DND-41 (cell line): ENCODE measurements at regions not wholly inside any gene's neighbourhood (a gene's known extent, or its start where the extent isn't known, plus 50 kb on each side); places are given as distances from the start of the nearest gene placed in this dataset.

Source experiments
- ATAC-seq: fragments of 200-7000 bp; cut with Tn5 transposase; 3 replicates; pipeline ENCODE4 v1.9.1; 2021; ENCODE audit warnings: low read depth; ENCODE audit not compliant: insufficient read depth
- DNase-seq: peaks from one replicate; pipeline ENCODE4 v3.0.0-alpha.2; 2020
- H2AFZ ChIP-seq: 2 replicates; pipeline ENCODE4 v1.6.0; 2012; ENCODE audit warnings: low read depth, low read length
- H3K27ac ChIP-seq: 2 replicates; pipeline ENCODE4 v1.5.1; 2012; ENCODE audit warnings: low read length, inconsistent platforms
- H3K27me3 ChIP-seq: fragments of 200-600 bp; sonication (generic); 2 replicates; pipeline ENCODE4 v1.6.0; 2012; ENCODE audit warnings: low read length, mild to moderate bottlenecking, inconsistent platforms; ENCODE audit not compliant: insufficient read depth, poor library complexity
- H3K36me3 ChIP-seq: 2 replicates; pipeline ENCODE4 v1.5.1; 2012; ENCODE audit warnings: low read length, inconsistent platforms; ENCODE audit not compliant: insufficient read depth
- H3K4me1 ChIP-seq: 2 replicates; pipeline ENCODE4 v1.5.1; 2012; ENCODE audit warnings: mild to moderate bottlenecking, low read length; ENCODE audit not compliant: insufficient read depth
- H3K4me2 ChIP-seq: 2 replicates; pipeline ENCODE4 v1.6.0; 2012; ENCODE audit warnings: mild to moderate bottlenecking, moderate library complexity, low read length, inconsistent platforms; ENCODE audit not compliant: insufficient read depth
- H3K4me3 ChIP-seq, 2 experiments: fragments of 200-600 bp in 1 of 2; shearing (Covaris generic) in 1 of 2; 2 replicates each; pipeline ENCODE4 v1.5.1; 2012 to 2016; ENCODE audit warnings: inconsistent platforms in 2 of 2, low read length in 2 of 2, mild to moderate bottlenecking in 2 of 2, low read depth in 1 of 2, moderate library complexity in 1 of 2
- H3K79me2 ChIP-seq: 2 replicates; pipeline ENCODE4 v1.6.0; 2012; ENCODE audit warnings: low read length, inconsistent platforms; ENCODE audit not compliant: insufficient read depth
- H3K9ac ChIP-seq: 2 replicates; pipeline ENCODE4 v1.6.0; 2012; ENCODE audit warnings: low read depth, mild to moderate bottlenecking, inconsistent platforms, low read length, moderate library complexity
- H3K9me3 ChIP-seq: 2 replicates; pipeline ENCODE4 v1.5.1; 2012; ENCODE audit warnings: low read length, moderate library complexity, mild to moderate bottlenecking, inconsistent platforms; ENCODE audit not compliant: insufficient read depth, severe bottlenecking
- H4K20me1 ChIP-seq: 2 replicates; pipeline ENCODE4 v1.6.0; 2012; ENCODE audit warnings: low read length; ENCODE audit not compliant: insufficient read depth
- CTCF ChIP-seq: IDR thresholded peaks from 2 replicates; pipeline ENCODE4 v1.5.1; 2012; ENCODE audit warnings: borderline replicate concordance, low read length, moderate library complexity, mild to moderate bottlenecking; ENCODE audit not compliant: poor library complexity, severe bottlenecking; ENCODE audit errors: extremely low read depth
- EZH2 ChIP-seq: IDR thresholded peaks from 3 replicates; pipeline ENCODE4 v1.6.1; 2012; ENCODE audit warnings: borderline replicate concordance, low read depth, mild to moderate bottlenecking, moderate library complexity, low read length, inconsistent platforms; ENCODE audit not compliant: severe bottlenecking

DNA sequence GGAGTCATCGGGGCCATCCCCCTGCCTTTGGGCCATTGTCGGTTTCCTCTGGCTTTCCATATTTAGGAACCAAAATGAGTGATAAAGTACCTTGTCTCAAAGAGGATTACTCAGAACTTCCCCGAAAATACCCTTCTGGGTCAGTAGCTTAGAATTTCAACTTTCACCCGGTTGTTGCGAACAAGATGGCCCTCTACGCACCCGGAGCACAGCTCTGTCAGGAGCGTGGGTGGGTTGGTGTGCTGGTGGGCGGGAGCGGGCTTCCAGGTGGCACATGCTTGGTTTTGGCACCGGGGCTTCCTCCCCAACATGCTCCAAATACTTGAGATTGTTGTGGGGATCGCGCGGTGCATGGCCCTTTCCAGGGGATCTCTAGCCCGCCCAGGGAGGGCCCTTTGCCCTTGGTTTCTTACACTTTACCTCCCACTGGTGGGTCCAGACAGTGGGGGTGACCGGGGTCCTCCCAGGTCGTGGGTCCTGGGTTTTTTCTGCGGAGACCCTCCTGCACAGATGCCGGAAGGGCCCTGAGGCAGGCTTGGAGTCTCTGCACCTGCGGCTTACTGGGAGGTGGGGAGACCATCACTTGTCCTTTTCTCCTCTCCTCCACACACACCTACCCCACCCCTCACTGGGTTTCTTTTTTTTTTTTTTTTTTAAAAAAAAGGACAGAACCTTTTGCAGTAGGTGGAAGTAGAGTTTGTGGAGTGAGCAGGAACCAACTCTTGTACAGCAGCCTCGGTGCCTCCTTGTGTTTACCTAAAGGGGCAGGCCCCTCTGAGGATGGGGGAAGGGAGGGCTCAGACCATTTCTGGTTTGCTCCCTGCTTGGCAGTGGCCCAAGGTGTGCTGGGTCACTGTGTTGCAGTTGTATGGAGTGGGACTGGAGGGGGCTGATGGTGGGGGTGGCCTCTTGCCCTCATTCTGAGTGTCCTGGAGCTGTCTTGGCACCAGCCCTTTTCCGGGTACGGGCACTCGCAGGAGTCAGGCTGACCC is 142.1 kb downstream of the SEC14L1 start:
- no peak overlapping the region for H3K9ac ChIP-seq
- no peaks in the 10 kb centered on the region for H3K79me2 ChIP-seq
- H3K27ac ChIP-seq, result no peak overlapping the region
- no peak overlapping the region for H3K4me3 ChIP-seq
- TF ChIP-seq CTCF (no peak), EZH2 (no peak)
- peaks cover 7% of the 10 kb centered on the region for H4K20me1 ChIP-seq
- DNase-seq, result no peak
- H3K4me2 ChIP-seq, result no peak overlapping the region
- no peaks in the 10 kb centered on the region for H3K36me3 ChIP-seq
- peaks cover 15% of the 10 kb centered on the region for H3K4me1 ChIP-seq
- ATAC-seq, result no peak
- H3K27me3 ChIP-seq, result peaks cover 6% of the 10 kb centered on the region
- H2AFZ ChIP-seq, result no peak overlapping the region
- no peaks in the 10 kb centered on the region for H3K9me3 ChIP-seq

DNA sequence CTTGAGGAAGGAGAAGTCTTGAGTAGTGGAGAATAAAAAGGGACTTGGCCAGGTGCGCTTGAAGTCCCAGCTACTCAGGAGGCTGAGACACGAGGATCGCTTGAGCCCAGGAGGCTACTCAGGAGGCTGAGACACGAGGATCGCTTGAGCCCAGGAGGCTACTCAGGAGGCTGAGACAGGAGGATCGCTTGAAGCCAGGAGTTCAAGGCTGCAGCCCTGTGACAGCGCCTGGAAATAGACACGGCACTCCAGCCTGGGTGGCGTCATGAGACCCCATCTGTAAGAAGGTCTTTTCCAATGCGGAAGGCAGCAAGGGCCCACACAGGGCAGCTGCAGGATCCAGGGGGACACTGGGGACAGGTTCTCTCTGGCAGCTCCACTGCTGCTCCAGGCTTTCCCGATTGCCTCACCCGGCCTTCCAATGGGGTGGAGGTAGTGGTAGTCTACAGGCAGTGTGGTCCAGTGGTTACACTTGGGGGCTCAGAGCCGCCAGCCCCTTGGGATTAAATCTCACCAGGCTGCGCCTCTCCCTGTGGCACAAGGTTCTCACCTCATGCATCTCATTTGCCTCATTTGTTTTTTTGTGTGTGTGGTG is 143.4 kb downstream of the SEC14L1 start:
- Histone ChIP-seq H3K9ac (no peak overlapping the region), H3K4me3 (no peak overlapping the region), H3K27ac (no peak overlapping the region), H3K4me2 (no peak overlapping the region), H3K9me3 (no peaks in the 10 kb centered on the region), H3K36me3 (no peaks in the 10 kb centered on the region), H4K20me1 (peaks cover 8% of the 10 kb centered on the region), H3K79me2 (no peaks in the 10 kb centered on the region), H3K4me1 (peaks cover 15% of the 10 kb centered on the region), H3K27me3 (peaks cover 6% of the 10 kb centered on the region), H2AFZ (no peak overlapping the region)
- DNase-seq (no peak), ATAC-seq (no peak)
- no peak for TF ChIP-seq CTCF
- TF ChIP-seq EZH2, result no peak

DNA sequence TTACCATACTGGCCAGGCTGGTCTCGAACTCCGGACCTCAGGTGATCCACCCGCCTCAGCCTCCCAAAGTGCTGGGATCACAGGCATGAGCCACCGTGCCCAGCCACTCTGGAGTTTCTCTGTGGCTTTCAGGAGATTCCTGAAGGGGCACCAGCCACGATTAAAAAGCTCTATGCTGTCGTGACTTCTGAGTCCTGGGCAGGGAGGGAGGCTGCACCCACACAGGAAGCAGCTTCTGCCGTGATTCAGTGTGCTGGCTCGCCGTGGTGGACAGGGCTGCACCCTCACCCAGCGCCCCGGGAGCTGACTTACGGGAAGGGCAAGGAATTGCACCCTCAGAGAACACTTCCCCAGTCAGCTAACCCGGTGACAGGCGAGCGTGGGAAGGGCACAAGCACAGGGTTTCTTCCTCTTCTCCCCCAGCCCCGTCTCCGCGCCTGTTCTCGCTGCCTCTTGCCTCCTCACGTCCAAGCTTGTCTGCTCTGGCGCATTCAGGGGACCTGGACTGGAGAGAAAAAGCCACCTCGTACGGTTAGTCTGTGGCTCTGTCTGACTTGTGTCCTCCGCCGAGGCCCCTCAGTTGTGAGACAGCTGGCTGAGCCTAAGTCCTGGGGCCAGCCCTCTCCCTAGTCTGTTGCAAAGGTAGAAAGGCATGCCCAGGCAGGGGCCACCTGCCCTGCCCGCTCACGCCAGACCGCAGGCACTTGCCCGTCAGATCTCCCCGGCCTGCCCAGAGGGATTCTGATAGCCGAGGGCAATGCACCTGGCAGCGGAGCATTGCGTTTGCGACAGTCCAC is 145.0 kb downstream of the SEC14L1 start:
- ATAC-seq, result no peak
- Histone ChIP-seq H3K4me2 (no peak overlapping the region), H4K20me1 (peaks cover 5% of the 10 kb centered on the region), H3K79me2 (no peaks in the 10 kb centered on the region), H3K27ac (no peak overlapping the region), H3K4me3 (no peak overlapping the region), H2AFZ (no peak overlapping the region), H3K9me3 (no peaks in the 10 kb centered on the region), H3K4me1 (peaks cover 7% of the 10 kb centered on the region), H3K27me3 (peaks cover 3% of the 10 kb centered on the region), H3K9ac (no peak overlapping the region), H3K36me3 (no peaks in the 10 kb centered on the region)
- DNase-seq, result no peak
- TF ChIP-seq EZH2 (no peak), CTCF (no peak)
